ENCODE measurements at regions not wholly inside any gene's neighbourhood (a gene's known extent, or its start where the extent isn't known, plus 50 kb on each side); places are given as distances from the start of the nearest gene placed in this dataset.

DNA sequence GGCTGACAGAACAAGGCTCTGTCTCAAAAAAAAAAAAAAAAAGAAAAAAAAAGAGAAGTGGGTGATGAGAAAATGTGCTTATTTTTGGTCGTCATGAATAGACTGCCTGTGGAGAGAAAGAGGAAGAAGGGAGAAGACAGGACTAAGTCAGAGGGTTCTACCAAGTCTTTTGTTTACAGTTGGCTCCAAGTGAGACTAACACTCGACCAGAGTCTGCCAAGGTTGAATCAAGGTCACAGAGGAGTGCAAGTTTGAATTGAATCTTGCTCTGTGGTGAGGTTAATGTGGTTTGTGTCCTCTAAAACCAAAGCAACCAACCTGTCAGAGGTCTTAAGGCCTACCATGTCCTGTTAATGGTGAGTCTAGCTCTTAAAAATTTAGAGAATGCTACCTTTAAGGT is 334.1 kb upstream of the GRM7 start:
- no peak for ATAC-seq
- no peak for TF ChIP-seq ZNF8 (CRISPR knock-in tag; IDR thresholded peaks at IDR 0.05)
- TF ChIP-seq TOX (CRISPR knock-in tag; IDR thresholded peaks at IDR 0.05; ENCODE audit: borderline replicate concordance) = no peak
- TF ChIP-seq ARNTL (CRISPR knock-in tag; IDR thresholded peaks at IDR 0.05; ENCODE audit: borderline replicate concordance, low read depth) = no peak
- TF ChIP-seq OSR1 (CRISPR knock-in tag; IDR thresholded peaks at IDR 0.05) = no peak
- TF ChIP-seq, protein P1, sequence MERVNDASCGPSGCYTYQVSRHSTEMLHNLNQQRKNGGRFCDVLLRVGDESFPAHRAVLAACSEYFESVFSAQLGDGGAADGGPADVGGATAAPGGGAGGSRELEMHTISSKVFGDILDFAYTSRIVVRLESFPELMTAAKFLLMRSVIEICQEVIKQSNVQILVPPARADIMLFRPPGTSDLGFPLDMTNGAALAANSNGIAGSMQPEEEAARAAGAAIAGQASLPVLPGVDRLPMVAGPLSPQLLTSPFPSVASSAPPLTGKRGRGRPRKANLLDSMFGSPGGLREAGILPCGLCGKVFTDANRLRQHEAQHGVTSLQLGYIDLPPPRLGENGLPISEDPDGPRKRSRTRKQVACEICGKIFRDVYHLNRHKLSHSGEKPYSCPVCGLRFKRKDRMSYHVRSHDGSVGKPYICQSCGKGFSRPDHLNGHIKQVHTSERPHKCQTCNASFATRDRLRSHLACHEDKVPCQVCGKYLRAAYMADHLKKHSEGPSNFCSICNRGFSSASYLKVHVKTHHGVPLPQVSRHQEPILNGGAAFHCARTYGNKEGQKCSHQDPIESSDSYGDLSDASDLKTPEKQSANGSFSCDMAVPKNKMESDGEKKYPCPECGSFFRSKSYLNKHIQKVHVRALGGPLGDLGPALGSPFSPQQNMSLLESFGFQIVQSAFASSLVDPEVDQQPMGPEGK (CRISPR knock-in tag; IDR thresholded peaks at IDR 0.05; ENCODE audit: borderline replicate concordance) = no peak
- TF ChIP-seq, protein P2, sequence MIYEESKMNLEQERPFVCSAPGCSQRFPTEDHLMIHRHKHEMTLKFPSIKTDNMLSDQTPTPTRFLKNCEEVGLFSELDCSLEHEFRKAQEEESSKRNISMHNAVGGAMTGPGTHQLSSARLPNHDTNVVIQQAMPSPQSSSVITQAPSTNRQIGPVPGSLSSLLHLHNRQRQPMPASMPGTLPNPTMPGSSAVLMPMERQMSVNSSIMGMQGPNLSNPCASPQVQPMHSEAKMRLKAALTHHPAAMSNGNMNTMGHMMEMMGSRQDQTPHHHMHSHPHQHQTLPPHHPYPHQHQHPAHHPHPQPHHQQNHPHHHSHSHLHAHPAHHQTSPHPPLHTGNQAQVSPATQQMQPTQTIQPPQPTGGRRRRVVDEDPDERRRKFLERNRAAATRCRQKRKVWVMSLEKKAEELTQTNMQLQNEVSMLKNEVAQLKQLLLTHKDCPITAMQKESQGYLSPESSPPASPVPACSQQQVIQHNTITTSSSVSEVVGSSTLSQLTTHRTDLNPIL (CRISPR knock-in tag; IDR thresholded peaks at IDR 0.05; ENCODE audit: low read depth) = no peak
- TF ChIP-seq, protein P3, sequence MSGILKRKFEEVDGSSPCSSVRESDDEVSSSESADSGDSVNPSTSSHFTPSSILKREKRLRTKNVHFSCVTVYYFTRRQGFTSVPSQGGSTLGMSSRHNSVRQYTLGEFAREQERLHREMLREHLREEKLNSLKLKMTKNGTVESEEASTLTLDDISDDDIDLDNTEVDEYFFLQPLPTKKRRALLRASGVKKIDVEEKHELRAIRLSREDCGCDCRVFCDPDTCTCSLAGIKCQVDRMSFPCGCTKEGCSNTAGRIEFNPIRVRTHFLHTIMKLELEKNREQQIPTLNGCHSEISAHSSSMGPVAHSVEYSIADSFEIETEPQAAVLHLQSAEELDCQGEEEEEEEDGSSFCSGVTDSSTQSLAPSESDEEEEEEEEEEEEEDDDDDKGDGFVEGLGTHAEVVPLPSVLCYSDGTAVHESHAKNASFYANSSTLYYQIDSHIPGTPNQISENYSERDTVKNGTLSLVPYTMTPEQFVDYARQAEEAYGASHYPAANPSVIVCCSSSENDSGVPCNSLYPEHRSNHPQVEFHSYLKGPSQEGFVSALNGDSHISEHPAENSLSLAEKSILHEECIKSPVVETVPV (CRISPR knock-in tag; IDR thresholded peaks at IDR 0.05) = no peak
- no peak for TF ChIP-seq TCF4 (CRISPR knock-in tag; IDR thresholded peaks at IDR 0.05; ENCODE audit: borderline replicate concordance)
- no peak for TF ChIP-seq PPARA (CRISPR knock-in tag; IDR thresholded peaks at IDR 0.05; ENCODE audit: borderline replicate concordance)
- TF ChIP-seq, protein P4, sequence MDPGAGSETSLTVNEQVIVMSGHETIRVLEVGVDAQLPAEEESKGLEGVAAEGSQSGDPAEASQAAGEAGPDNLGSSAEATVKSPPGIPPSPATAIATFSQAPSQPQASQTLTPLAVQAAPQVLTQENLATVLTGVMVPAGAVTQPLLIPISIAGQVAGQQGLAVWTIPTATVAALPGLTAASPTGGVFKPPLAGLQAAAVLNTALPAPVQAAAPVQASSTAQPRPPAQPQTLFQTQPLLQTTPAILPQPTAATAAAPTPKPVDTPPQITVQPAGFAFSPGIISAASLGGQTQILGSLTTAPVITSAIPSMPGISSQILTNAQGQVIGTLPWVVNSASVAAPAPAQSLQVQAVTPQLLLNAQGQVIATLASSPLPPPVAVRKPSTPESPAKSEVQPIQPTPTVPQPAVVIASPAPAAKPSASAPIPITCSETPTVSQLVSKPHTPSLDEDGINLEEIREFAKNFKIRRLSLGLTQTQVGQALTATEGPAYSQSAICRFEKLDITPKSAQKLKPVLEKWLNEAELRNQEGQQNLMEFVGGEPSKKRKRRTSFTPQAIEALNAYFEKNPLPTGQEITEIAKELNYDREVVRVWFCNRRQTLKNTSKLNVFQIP (CRISPR knock-in tag; IDR thresholded peaks at IDR 0.05; ENCODE audit: borderline replicate concordance, low read depth) = no peak
- no peak for TF ChIP-seq ZNF70 (CRISPR knock-in tag; IDR thresholded peaks at IDR 0.05)
- no peak for TF ChIP-seq ESRRG (CRISPR knock-in tag; IDR thresholded peaks at IDR 0.05)

DNA sequence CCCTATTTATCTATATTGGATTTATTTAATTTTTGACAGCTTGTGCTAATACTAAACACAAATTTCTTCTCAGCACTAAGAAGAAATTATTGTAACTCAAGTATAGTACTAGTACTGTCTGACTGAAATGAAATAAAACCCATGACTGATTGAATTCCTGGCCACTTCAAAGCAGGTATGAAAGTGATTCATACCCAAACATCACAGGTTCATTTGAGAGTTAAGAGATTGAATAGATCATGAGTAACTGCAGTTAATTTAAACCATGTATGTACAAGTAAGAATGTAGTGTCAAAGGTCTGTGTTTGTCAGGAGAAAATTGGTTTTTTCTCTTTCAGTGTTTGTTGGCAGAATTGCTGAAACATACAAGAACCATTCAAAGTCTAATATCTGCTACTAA is 332.0 kb upstream of the GRM7 start:
- no peak for ATAC-seq
- TF ChIP-seq, protein P3 (CRISPR knock-in tag; IDR thresholded peaks at IDR 0.05) = no peak
- TF ChIP-seq BACH2 (CRISPR knock-in tag; IDR thresholded peaks at IDR 0.05; ENCODE audit: borderline replicate concordance) (no peak), SNAI2 (CRISPR knock-in tag; IDR thresholded peaks at IDR 0.05) (no peak)
- TF ChIP-seq, protein P1 (CRISPR knock-in tag; IDR thresholded peaks at IDR 0.05; ENCODE audit: borderline replicate concordance) = no peak

DNA sequence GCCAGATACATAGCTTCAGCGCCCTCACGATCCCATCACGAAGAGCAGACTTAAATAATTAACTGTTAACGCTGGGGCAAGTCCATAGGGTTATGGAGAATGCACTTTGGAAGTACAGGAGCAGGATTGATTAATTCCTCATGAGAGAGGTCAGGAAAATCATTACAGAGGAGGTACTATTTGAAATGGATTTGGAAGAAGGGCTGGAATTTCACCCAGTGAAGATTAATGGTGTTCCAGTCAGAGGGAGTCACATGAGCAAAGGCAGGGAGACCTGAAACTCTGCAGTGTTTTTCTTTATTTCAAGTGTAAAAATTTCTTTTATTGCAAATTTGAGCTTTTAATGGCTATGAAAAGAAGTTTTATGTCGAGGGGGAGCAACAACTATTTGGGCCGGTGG is 329.8 kb upstream of the GRM7 start:
- no peak for TF ChIP-seq ZC3H10 (CRISPR knock-in tag; IDR thresholded peaks at IDR 0.05)
- no peak for TF ChIP-seq ZNF8 (CRISPR knock-in tag; IDR thresholded peaks at IDR 0.05)
- no peak for TF ChIP-seq PPARA (CRISPR knock-in tag; IDR thresholded peaks at IDR 0.05; ENCODE audit: borderline replicate concordance)
- TF ChIP-seq, protein P1 (CRISPR knock-in tag; IDR thresholded peaks at IDR 0.05; ENCODE audit: borderline replicate concordance) = no peak
- no peak for TF ChIP-seq OSR1 (CRISPR knock-in tag; IDR thresholded peaks at IDR 0.05)
- TF ChIP-seq RARB (CRISPR knock-in tag; IDR thresholded peaks at IDR 0.05) = no peak
- no peak for TF ChIP-seq ZFP30 (CRISPR knock-in tag; IDR thresholded peaks at IDR 0.05)
- TF ChIP-seq, protein P4 (CRISPR knock-in tag; IDR thresholded peaks at IDR 0.05; ENCODE audit: borderline replicate concordance, low read depth) = no peak
- TF ChIP-seq ARNTL (CRISPR knock-in tag; IDR thresholded peaks at IDR 0.05; ENCODE audit: borderline replicate concordance, low read depth) = no peak
- ATAC-seq = no peak
